ENCODE measurements at regions not wholly inside any gene's neighbourhood (a gene's known extent, or its start where the extent isn't known, plus 50 kb on each side); places are given as distances from the start of the nearest gene placed in this dataset.

- DNase-seq (ENCODE audit: low spot score) = no peak
- H3K27ac ChIP-seq = no peak overlapping the region
- CTCF ChIA-PET = interaction anchor here (0.6 kb wide), 1 partner anchor 78 kb away, joined by 3 read pairs; no protein-coding TSS in a partner anchor
- POLR2A ChIA-PET (ENCODE audit: low non-redundant PET) = no interaction called here
- TF ChIP-seq CTCF (conservative IDR thresholded peaks at IDR 0.05; ENCODE audit: low read depth) = no peak
Observed at GRCh38 chr6:160863782-160864181, 127.8 kb upstream of the MAP3K4 start.

- no peak overlapping the region for H3K27ac ChIP-seq
- TF ChIP-seq CTCF (conservative IDR thresholded peaks at IDR 0.05; ENCODE audit: low read depth) = no peak
- ChIA-PET POLR2A (ENCODE audit: low non-redundant PET) (no interaction called here), CTCF (interaction anchor here (0.5 kb wide), 1 partner anchor 522 kb away, joined by 3 read pairs; no protein-coding TSS in a partner anchor)
- DNase-seq (ENCODE audit: low spot score) = no peak
Observed at GRCh38 chr6:160871320-160871719, 120.2 kb upstream of the MAP3K4 start.

- no peak for TF ChIP-seq CTCF (conservative IDR thresholded peaks at IDR 0.05; ENCODE audit: low read depth)
- H3K27ac ChIP-seq = no peak overlapping the region
- ChIA-PET CTCF (no interaction called here), POLR2A (ENCODE audit: low non-redundant PET) (no interaction called here)
- no peak for DNase-seq (ENCODE audit: low spot score)
Observed at GRCh38 chr6:160881148-160881808, 110.3 kb upstream of the MAP3K4 start.

GRCh38 chr6:160882006-160882405 is 109.6 kb upstream of the MAP3K4 start:
- no peak for DNase-seq (ENCODE audit: low spot score)
- no peak for TF ChIP-seq CTCF (conservative IDR thresholded peaks at IDR 0.05; ENCODE audit: low read depth)
- CTCF ChIA-PET = no interaction called here
- POLR2A ChIA-PET (ENCODE audit: low non-redundant PET) = no interaction called here
- H3K27ac ChIP-seq = no peak overlapping the region

GRCh38 chr6:160882791-160883279 is 108.7 kb upstream of the MAP3K4 start:
- DNase-seq (ENCODE audit: low spot score) = peak; percentile 11
- H3K27ac ChIP-seq = no peak overlapping the region
- no peak for TF ChIP-seq CTCF (conservative IDR thresholded peaks at IDR 0.05; ENCODE audit: low read depth)
- ChIA-PET POLR2A (ENCODE audit: low non-redundant PET) (no interaction called here), CTCF (no interaction called here)

- no peak overlapping the region for H3K27ac ChIP-seq
- TF ChIP-seq CTCF (conservative IDR thresholded peaks at IDR 0.05; ENCODE audit: low read depth) = no peak
- no peak for DNase-seq (ENCODE audit: low spot score)
- CTCF ChIA-PET = no interaction called here
- POLR2A ChIA-PET (ENCODE audit: low non-redundant PET) = no interaction called here
Observed at GRCh38 chr6:160883560-160883959, 108.0 kb upstream of the MAP3K4 start.
